GM13977 (cell line): ENCODE measurements at regions not wholly inside any gene's neighbourhood (a gene's known extent, or its start where the extent isn't known, plus 50 kb on each side); places are given as distances from the start of the nearest gene placed in this dataset.
A peak's percentile ranks its signal among the peaks of the same experiment; 100 is the strongest.

Source experiments
- DNase-seq: peaks from one replicate; pipeline ENCODE4 v3.0.0; 2012; ENCODE audit warnings: low spot score
- CTCF ChIP-seq: IDR thresholded peaks from 2 replicates; pipeline ENCODE4 v1.5.1; 2012; ENCODE audit warnings: mild to moderate bottlenecking, control low read depth; ENCODE audit not compliant: insufficient read depth; ENCODE audit errors: extremely low read depth, missing control alignments
- in situ Hi-C: fragments of 300-500 bp; cut with MboI; formaldehyde crosslinking; loops from one replicate; pipeline ENCODE4 v1.12.0; 2022; ENCODE audit warnings: low sequenced_read_pairs, low pct_unique_long_range_greater_than_20kb, mixed read lengths, inconsistent platforms; ENCODE audit not compliant: unreplicated experiment

GRCh38 chr5:20556115-20556763, 568.2 kb upstream of the CDH18 start:
- DNase-seq: no peak

GRCh38 chr5:20555034-20555433, 567.0 kb upstream of the CDH18 start:
- in situ Hi-C loops: no loop called here
- TF ChIP-seq CTCF: peak; percentile 22
- DNase-seq: no peak

More at GRCh38 chr5:20556115-20556763, 568.2 kb upstream of the CDH18 start:
- in situ Hi-C loops: no loop called here
- TF ChIP-seq CTCF: no peak

GRCh38 chr5:20554001-20554400, 566.0 kb upstream of the CDH18 start:
- in situ Hi-C loops: no loop called here
- DNase-seq: no peak

GRCh38 chr5:20537911-20538703, 550.1 kb upstream of the CDH18 start:
- no peak for TF ChIP-seq CTCF
- in situ Hi-C loops: no loop called here
- DNase-seq: no peak

More at GRCh38 chr5:20554001-20554400, 566.0 kb upstream of the CDH18 start:
- TF ChIP-seq CTCF: no peak

GRCh38 chr5:20536813-20537212, 548.8 kb upstream of the CDH18 start:
- in situ Hi-C loops: no loop called here
- TF ChIP-seq CTCF: no peak
- no peak for DNase-seq

- in situ Hi-C loops: no loop called here
- TF ChIP-seq CTCF: no peak
These were observed 548.3 kb upstream of the CDH18 start for GRCh38 chr5:20536341-20536740.

More at GRCh38 chr5:20536341-20536740, 548.3 kb upstream of the CDH18 start:
- no peak for DNase-seq
